Stimulated activated CD4-positive, alpha-beta T cell treated with anti-CD3 and anti-CD28 coated beads, TNF-alpha, amount 100 ng/mL, for 1 hour (primary cell): ENCODE measurements at regions not wholly inside any gene's neighbourhood (a gene's known extent, or its start where the extent isn't known, plus 50 kb on each side); places are given as distances from the start of the nearest gene placed in this dataset.

Source experiments
- DNase-seq, 3 donors: peaks; one replicate each; pipeline ENCODE4 v3.0.0-alpha.2; 2020; ENCODE audit warnings: low read depth in 3 of 3, low spot score in 1 of 3

- no peak for DNase-seq
Observed at GRCh38 chr10:90319188-90319914, 538.5 kb downstream of the HTR7 start.

GRCh38 chr10:90321132-90321816 is 536.6 kb downstream of the HTR7 start:
- no peak for DNase-seq

DNA sequence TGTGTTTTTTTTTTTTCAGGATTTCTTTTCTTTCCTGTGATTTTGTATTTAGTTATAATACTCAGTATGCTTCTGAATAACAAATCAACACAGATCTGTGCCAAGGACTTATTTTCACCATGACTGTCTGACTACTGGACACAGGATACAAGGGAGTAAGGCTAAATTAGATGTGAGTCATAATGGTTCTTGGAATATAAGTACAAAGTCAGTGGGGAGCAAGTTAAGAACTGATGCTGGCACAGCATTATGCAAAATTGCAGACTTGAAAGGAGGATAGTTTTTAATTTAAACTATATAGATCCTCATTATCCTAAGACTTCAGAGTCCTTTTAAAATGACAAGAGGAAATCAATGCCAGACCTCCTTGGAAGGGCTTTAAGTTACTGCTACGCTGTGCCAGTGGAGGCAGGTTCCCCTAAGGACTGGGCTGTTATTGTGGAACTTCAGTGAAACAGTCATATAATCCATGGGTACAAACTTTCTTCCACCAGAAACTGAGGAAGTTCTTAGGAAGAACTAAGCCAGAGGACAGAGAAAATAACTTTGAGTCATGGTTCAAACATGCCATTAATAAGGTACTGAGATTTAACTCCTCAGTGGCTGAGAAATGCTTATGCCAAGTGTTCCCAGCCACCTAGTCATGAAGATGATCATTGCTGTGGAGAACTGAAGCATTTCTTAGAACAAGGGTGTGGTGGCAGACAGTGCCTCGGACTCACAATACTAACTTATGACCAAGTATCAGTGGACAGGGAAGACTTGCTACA is 531.2 kb downstream of the HTR7 start:
- DNase-seq = no peak

DNA sequence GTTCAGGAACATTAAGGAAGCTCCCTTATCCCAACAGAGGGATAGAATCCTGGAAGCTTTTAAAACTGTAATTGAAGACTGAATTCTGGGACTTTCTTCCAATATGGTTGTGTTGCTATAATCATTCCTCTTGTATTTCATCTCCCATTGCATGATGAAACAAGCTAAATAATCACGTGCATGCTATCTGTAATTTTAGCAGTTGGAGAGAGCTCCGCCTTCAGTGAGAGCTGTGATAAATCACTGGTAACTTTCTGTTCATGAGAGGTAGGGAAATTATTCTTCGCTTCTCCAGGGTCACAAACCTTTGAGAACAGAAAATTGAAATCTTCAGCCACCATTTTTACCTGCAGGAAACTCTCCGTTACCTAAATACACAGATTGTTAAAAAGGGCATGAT is 530.2 kb downstream of the HTR7 start:
- no peak for DNase-seq

- DNase-seq = no peak
Observed at GRCh38 chr10:90328459-90328858, 529.4 kb downstream of the HTR7 start.

- DNase-seq = no peak
Observed at GRCh38 chr10:90328896-90329295, 528.9 kb downstream of the HTR7 start.

- no peak for DNase-seq
Observed at GRCh38 chr10:90337316-90337715, 520.5 kb downstream of the HTR7 start.

GRCh38 chr10:90342480-90342879 is 515.4 kb downstream of the HTR7 start:
- DNase-seq = no peak

DNA sequence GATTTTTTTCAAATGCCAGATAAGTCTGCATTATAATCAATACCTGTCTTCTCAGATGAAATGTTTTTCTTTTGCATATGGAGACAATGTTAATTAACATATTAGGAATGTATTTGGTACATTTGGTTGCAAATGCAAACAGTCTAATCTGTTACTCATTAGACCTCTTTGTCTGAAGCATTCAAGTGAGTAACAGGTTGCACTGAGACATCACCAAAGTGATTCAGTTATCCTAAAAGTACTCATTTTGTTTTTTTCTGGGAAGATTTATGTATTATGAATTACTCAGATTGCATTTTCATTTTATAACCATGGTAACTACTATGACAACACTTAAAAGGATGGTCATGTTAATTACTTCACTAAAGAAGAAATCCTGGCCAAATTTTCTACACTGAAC is 513.6 kb downstream of the HTR7 start:
- DNase-seq = no peak

GRCh38 chr10:90347239-90347638 is 510.6 kb downstream of the HTR7 start:
- no peak for DNase-seq

DNA sequence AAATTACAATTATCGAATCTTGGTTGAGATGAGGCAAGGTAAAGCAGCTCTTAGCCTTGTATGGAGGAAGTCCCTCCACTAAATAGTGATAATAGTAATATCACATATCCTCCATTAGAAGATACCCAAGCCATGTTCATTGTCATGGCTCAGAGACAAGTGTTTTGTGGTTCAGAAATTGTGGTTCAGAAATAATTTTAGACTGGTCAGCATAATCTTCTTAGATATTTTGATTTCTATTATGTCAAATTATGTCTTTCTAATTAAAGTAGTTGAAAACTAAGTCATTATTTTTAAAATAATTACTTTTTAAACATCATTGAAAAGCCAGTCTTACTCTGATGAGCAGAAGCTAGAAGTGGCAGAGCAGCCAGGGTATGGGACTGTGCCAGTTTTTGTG is 507.7 kb downstream of the HTR7 start:
- DNase-seq = no peak

DNA sequence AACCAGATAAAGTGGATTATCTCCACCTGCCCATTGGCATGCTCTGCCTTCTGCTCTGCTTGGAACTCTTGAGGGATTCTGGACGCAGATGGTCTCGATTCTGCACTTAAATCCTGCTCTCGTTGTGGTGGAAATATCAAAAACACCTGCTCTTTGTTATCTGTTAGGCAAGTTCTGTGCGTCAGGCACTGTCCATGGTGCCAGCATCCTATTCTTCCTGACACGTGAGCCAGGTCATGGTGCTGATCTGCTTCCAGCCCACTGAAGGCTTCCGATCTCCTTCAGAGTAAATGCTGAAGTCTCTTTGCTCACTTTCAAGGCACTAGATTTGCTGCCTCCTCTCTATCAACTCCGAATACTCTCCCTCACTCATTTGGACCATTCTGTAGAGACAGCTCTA is 505.6 kb downstream of the HTR7 start:
- no peak for DNase-seq

DNA sequence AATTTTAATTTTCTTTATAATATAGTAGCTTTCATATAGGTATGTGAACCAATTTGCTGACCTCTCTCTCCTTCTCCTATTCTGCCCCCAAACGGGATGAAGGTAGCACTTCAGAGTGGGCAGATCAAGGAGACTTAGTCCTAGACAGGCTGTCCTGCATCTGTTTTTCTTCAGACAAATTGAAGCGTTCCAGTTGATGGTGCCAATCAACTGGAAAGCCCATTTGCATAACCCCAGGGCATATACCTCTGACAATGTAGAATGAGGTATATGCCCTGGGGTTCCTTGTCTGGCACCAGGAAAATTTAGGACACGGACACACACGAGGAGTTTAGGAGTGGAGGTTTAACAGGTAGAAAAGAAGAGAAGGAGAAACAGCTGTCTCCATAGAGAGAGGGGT is 502.9 kb downstream of the HTR7 start:
- DNase-seq = no peak

DNA sequence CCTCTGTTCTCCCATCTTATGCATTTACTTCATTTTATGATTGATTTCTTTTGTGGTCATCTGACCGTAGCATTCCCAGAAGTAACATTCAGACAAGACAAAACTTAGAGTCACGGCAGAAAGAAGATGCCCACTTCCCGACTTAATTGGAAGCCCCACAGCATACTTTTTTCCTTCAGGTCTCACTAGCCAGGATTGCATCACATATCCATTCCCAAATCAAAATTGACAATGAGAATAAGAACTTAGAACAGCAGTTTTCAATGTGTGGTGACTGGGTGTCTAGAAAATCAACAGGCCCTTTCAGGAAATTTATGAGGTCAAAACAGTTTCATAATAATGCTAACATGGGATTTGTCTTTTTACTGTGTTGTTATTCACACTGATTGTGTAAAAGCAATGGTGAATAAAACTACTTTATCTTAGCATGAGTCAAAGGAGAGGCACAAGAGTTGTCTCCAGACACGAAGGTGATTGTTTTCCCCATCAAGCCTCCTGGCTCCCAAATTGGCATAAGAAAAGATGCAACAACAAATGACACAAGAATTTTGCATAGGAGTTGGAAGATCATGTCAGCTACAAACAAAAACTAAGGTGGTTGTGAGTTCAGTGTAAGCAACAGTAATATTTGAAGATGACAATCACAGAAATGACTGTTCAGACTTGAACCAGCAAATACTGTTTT is 493.9 kb downstream of the HTR7 start:
- no peak for DNase-seq

DNA sequence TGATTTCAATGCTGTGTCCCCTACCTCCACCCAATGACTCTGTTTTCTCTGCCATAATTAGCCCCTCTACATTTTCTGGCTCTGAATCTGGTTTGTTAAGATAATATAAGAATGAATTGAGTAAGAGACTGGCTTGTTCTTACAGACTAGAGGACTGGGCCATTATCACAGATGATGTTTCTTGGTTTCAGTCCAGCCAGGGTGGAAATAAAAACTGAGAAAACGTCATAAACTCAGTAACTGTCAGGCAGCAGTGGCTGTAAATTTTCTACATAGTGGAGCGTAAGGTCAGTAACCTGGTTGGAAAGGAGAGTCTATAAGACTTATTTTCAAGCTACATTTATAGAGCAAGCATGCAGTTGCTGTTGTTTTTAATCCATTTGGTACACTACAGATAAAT is 485.4 kb downstream of the HTR7 start:
- DNase-seq = no peak

DNA sequence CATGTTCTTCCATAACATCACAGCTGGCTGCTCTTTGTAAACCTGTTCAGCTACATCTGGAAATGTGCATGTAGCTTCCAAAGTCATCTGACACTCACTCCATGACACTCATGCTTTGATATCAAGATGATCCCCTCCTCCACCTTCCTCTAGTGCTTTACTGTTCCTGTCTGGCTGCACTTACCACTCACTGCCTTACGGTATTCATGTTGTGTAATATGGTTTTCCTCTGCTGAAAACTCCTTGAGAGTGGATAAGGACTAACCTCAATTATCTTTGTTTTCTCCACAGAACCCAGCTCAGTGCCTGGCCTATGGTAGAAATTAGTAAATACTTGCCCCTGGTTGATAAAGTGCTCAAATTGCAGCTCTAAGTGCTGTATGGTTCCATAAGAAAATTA is 483.9 kb downstream of the HTR7 start:
- DNase-seq = no peak

- DNase-seq = no peak
Observed at GRCh38 chr10:90378524-90379076, 479.2 kb downstream of the HTR7 start.

- DNase-seq = no peak
Observed at GRCh38 chr10:90381468-90381867, 476.4 kb downstream of the HTR7 start.

DNA sequence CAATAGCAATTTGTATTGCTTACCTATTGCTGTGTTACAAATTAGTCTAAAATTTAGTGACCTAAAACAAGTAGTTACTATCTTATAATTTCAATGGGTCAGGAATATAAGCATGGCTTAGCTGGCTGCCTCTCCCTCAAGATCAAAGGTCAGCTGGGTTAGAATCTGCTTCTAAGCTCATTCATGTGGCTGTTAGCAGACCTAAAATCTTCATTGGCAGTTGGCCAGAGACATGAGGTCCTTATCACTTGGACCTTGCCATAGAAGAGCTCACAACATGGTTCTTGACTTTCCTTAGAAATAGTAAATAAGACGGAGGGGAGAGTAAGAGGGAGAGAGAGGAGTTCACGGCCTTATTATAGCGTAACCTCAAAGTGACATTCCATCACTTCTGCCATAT is 468.0 kb downstream of the HTR7 start:
- DNase-seq = no peak

DNA sequence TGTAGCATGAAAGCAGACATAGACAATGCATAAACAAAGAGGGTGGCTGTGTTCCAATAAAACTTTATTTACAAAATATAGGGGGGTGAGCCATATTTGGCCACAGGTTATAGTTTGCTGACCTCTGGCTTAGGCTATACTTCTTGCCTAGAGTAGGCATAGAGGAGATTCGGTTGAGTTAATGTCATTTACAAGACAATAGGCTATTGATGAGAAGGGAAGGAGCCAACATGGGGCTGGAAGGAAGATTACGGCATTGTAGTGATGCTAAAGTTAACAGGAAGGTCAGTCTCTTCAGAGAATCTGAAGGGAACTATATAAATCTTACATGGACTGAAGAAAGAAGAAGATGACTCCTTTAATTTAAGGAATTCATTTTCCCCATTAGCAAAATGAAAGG is 463.5 kb downstream of the HTR7 start:
- no peak for DNase-seq

DNA sequence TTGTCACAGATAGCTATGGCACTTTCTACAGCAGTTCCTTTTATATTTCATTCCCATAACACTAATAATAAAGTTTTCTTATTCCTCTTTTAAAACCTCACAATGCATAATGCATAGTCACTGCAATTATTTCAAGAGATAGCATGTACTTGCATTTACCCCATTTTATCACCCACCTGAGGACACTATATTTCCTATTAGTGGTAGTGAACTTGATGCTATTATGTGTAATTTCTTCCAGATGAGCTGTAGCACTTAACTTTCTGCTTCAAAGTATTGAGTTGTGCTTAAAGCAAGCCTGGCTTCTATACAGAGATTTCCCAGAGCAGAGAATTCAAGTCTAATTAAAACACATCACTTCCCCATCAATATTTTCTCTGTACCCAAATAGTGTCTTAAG is 461.1 kb downstream of the HTR7 start:
- DNase-seq = no peak
